Lower lobe of right lung (tissue), 2 donors: ENCODE measurements at regions not wholly inside any gene's neighbourhood (a gene's known extent, or its start where the extent isn't known, plus 50 kb on each side); places are given as distances from the start of the nearest gene placed in this dataset.

ENCODE experiments used
- ATAC-seq, 2 donors: fragments of 200-7000 bp; cut with Tn5 transposase; one replicate each; pipeline ENCODE4 v1.9.1; 2020 to 2022; ENCODE audit warnings: mild to moderate bottlenecking in 2 of 2, moderate library complexity in 2 of 2
- DNase-seq: peaks from one replicate; pipeline ENCODE4 v3.0.0-alpha.2; 2020
- H3K27ac ChIP-seq: fragments of 200-600 bp; one replicate; pipeline ENCODE4 v1.8.0; 2022
- H3K27me3 ChIP-seq: fragments of 200-600 bp; one replicate; pipeline ENCODE4 v1.8.0; 2022; ENCODE audit warnings: low read depth
- H3K36me3 ChIP-seq: fragments of 200-600 bp; one replicate; pipeline ENCODE4 v1.8.0; 2022; ENCODE audit warnings: mild to moderate bottlenecking
- H3K4me1 ChIP-seq: fragments of 200-600 bp; one replicate; pipeline ENCODE4 v1.8.0; 2022
- H3K4me3 ChIP-seq: fragments of 200-600 bp; one replicate; pipeline ENCODE4 v1.8.0; 2022; ENCODE audit warnings: mild to moderate bottlenecking
- H3K9me3 ChIP-seq: fragments of 200-600 bp; one replicate; pipeline ENCODE4 v1.8.0; 2022
- CTCF ChIP-seq: fragments of 200-600 bp; IDR thresholded peaks from one replicate; pipeline ENCODE4 v1.8.0; 2022; ENCODE audit warnings: antibody characterized with exemption, mild to moderate bottlenecking
- intact Hi-C: fragments of 100-400 bp; cut with DNase I; formaldehyde crosslinking; loops from one replicate; pipeline ENCODE4 v1.11.0; 2022
- donor health status: DM: no; HTN: yes; CAD: no; lungs with severe emphysema.

- no peak overlapping the region for H3K27ac ChIP-seq
- intact Hi-C loops, result no loop called here
- ATAC-seq, result no peak
- no peak overlapping the region for H3K4me3 ChIP-seq
- DNase-seq, result no peak
- no peaks in the 10 kb centered on the region for H3K27me3 ChIP-seq
- no peaks in the 10 kb centered on the region for H3K9me3 ChIP-seq
- no peaks in the 10 kb centered on the region for H3K4me1 ChIP-seq
- TF ChIP-seq CTCF, result no peak
- H3K36me3 ChIP-seq, result no peaks in the 10 kb centered on the region
Measured at GRCh38 chr2:185608799-185609198, 129.8 kb upstream of the FSIP2 start.

- ATAC-seq (no peak), DNase-seq (no peak)
- H3K27ac ChIP-seq, result no peak overlapping the region
- no peaks in the 10 kb centered on the region for H3K27me3 ChIP-seq
- no peak overlapping the region for H3K4me3 ChIP-seq
- H3K36me3 ChIP-seq, result no peaks in the 10 kb centered on the region
- peaks cover 6% of the 10 kb centered on the region for H3K9me3 ChIP-seq
- H3K4me1 ChIP-seq, result no peaks in the 10 kb centered on the region
- intact Hi-C loops, result no loop called here
- no peak for TF ChIP-seq CTCF
Measured at GRCh38 chr2:185610301-185610700, 128.3 kb upstream of the FSIP2 start.

GRCh38 chr2:185618625-185619024, 120.0 kb upstream of the FSIP2 start:
- H3K4me1 ChIP-seq, result no peaks in the 10 kb centered on the region
- H3K4me3 ChIP-seq, result no peak overlapping the region
- no peaks in the 10 kb centered on the region for H3K27me3 ChIP-seq
- ATAC-seq (no peak), DNase-seq (no peak)
- no peak overlapping the region for H3K27ac ChIP-seq
- intact Hi-C loops, result no loop called here
- peaks cover 6% of the 10 kb centered on the region for H3K9me3 ChIP-seq
- H3K36me3 ChIP-seq, result no peaks in the 10 kb centered on the region
- no peak for TF ChIP-seq CTCF

- no peak for ATAC-seq
- DNase-seq, result no peak
- intact Hi-C loops, result no loop called here
- H3K4me1 ChIP-seq, result no peaks in the 10 kb centered on the region
- no peak for TF ChIP-seq CTCF
- no peaks in the 10 kb centered on the region for H3K9me3 ChIP-seq
- H3K27me3 ChIP-seq, result no peaks in the 10 kb centered on the region
- no peak overlapping the region for H3K4me3 ChIP-seq
- no peaks in the 10 kb centered on the region for H3K36me3 ChIP-seq
- no peak overlapping the region for H3K27ac ChIP-seq
Measured at GRCh38 chr2:185625604-185626003, 113.0 kb upstream of the FSIP2 start.

GRCh38 chr2:185628985-185629384, 109.6 kb upstream of the FSIP2 start:
- Histone ChIP-seq H3K9me3 (no peaks in the 10 kb centered on the region), H3K36me3 (no peaks in the 10 kb centered on the region), H3K4me3 (no peak overlapping the region), H3K27me3 (no peaks in the 10 kb centered on the region), H3K4me1 (no peaks in the 10 kb centered on the region), H3K27ac (no peak overlapping the region)
- DNase-seq (no peak), ATAC-seq (no peak)
- intact Hi-C loops, result no loop called here
- no peak for TF ChIP-seq CTCF

GRCh38 chr2:185633621-185634020, 105.0 kb upstream of the FSIP2 start:
- Histone ChIP-seq H3K9me3 (no peaks in the 10 kb centered on the region), H3K27ac (no peak overlapping the region), H3K4me3 (no peak overlapping the region), H3K4me1 (no peaks in the 10 kb centered on the region), H3K36me3 (no peaks in the 10 kb centered on the region), H3K27me3 (no peaks in the 10 kb centered on the region)
- no peak for ATAC-seq
- intact Hi-C loops, result no loop called here
- TF ChIP-seq CTCF, result no peak
- DNase-seq, result no peak
